ENCODE measurements at regions not wholly inside any gene's neighbourhood (a gene's known extent, or its start where the extent isn't known, plus 50 kb on each side); places are given as distances from the start of the nearest gene placed in this dataset.

GRCh38 chr20:4341804-4342485, 92.9 kb upstream of the ADRA1D start:
- no peak for DNase-seq
- TF ChIP-seq CTCF (IDR thresholded peaks at IDR 0.05; ENCODE audit: low read depth, low read length): no peak
- no peaks in the 10 kb centered on the region for H3K9me3 ChIP-seq (ENCODE audit: severe bottlenecking)
- no peaks in the 10 kb centered on the region for H3K27me3 ChIP-seq (ENCODE audit: insufficient read depth, low read depth, severe bottlenecking)
- no peaks in the 10 kb centered on the region for H3K36me3 ChIP-seq
- no peak overlapping the region for H3K4me3 ChIP-seq (ENCODE audit: low read depth, low read length)
- no peak overlapping the region for H3K27ac ChIP-seq

- Histone ChIP-seq H3K9me3 (ENCODE audit: severe bottlenecking) (no peaks in the 10 kb centered on the region), H3K27me3 (ENCODE audit: insufficient read depth, low read depth, severe bottlenecking) (no peaks in the 10 kb centered on the region), H3K27ac (no peak overlapping the region), H3K4me3 (ENCODE audit: low read depth, low read length) (no peak overlapping the region), H3K36me3 (no peaks in the 10 kb centered on the region)
- DNase-seq: no peak
- TF ChIP-seq CTCF (IDR thresholded peaks at IDR 0.05; ENCODE audit: low read depth, low read length): no peak
Observed at GRCh38 chr20:4335722-4336121, 86.6 kb upstream of the ADRA1D start.

DNA sequence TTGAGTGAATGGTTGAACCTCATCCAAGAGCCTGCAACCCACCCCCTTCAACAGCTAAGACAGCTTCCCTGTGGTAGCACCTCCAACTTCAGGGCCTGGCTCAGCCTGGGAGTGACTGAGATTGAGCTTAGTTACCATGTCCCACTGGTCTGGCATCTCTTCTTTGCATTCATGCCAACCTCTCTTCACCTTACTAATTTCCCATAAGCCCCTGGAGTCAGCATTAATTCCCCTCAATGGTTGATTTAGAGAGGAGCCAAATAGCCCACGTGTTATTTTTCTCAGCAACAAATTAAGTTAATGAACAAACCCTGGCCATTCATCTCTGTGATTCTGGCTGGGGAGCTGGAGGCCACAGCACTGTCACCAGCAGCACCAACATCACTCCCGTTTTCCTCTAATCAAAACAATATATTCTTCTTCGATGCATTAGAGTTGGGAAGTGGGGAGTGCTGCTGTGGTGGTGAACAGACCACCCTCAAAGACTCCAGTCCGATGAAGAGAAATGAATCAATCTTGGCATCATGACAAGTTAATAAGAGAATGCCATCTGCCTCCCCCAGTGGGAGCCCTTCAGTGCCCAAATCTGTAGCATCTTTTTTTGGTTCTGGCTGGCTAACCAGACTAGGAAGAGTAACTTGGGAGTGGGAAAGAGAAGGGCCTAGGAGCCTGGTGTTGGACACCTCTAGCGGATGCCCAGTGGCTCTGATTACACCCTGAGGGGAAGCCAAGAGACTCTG, 83.2 kb upstream of the ADRA1D start:
- no peaks in the 10 kb centered on the region for H3K27me3 ChIP-seq (ENCODE audit: insufficient read depth, low read depth, severe bottlenecking)
- no peak for TF ChIP-seq CTCF (IDR thresholded peaks at IDR 0.05; ENCODE audit: low read depth, low read length)
- H3K4me3 ChIP-seq (ENCODE audit: low read depth, low read length): no peak overlapping the region
- H3K9me3 ChIP-seq (ENCODE audit: severe bottlenecking): no peaks in the 10 kb centered on the region
- no peaks in the 10 kb centered on the region for H3K36me3 ChIP-seq
- DNase-seq: no peak
- no peak overlapping the region for H3K27ac ChIP-seq

- Histone ChIP-seq H3K27ac (no peak overlapping the region), H3K4me3 (ENCODE audit: low read depth, low read length) (no peak overlapping the region), H3K36me3 (no peaks in the 10 kb centered on the region), H3K27me3 (ENCODE audit: insufficient read depth, low read depth, severe bottlenecking) (no peaks in the 10 kb centered on the region), H3K9me3 (ENCODE audit: severe bottlenecking) (no peaks in the 10 kb centered on the region)
- no peak for DNase-seq
- TF ChIP-seq CTCF (IDR thresholded peaks at IDR 0.05; ENCODE audit: low read depth, low read length): no peak
Observed at GRCh38 chr20:4330011-4330410, 80.9 kb upstream of the ADRA1D start.

DNA sequence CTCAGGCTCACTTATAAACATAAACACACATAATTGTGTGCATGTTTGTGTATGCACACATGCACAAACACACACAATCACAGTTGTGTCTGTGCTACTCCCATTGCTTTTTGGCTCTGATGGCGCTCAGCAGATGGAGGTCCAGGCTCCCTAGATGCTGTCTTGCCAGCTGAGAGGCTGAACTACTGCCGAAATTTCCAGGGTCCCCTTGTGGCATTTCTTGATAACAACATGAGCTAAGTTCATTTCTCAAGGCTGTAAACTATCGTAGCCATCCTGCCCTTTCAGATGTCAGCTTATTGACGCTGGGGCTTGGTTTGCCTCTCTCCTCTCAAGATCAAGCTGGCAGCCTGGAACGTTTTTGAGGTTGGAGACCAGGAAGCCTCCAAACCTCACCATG, 80.1 kb upstream of the ADRA1D start:
- no peak for DNase-seq
- Histone ChIP-seq H3K36me3 (no peaks in the 10 kb centered on the region), H3K9me3 (ENCODE audit: severe bottlenecking) (no peaks in the 10 kb centered on the region), H3K4me3 (ENCODE audit: low read depth, low read length) (no peak overlapping the region), H3K27me3 (ENCODE audit: insufficient read depth, low read depth, severe bottlenecking) (no peaks in the 10 kb centered on the region), H3K27ac (no peak overlapping the region)
- no peak for TF ChIP-seq CTCF (IDR thresholded peaks at IDR 0.05; ENCODE audit: low read depth, low read length)

All from WERI-Rb-1 (cell line).